SK-N-SH treated with all-trans-retinoic acid at 6 μM for 48 hours (cell line): ENCODE measurements at regions not wholly inside any gene's neighbourhood (a gene's known extent, or its start where the extent isn't known, plus 50 kb on each side); places are given as distances from the start of the nearest gene placed in this dataset.

ENCODE experiments used
- ATAC-seq: fragments of 200-7000 bp; cut with Tn5 transposase; 3 replicates; pipeline ENCODE4 v1.9.1; 2020; ENCODE audit warnings: mild to moderate bottlenecking, moderate library complexity
- ARNTL ChIP-seq: fragments of 450-650 bp; formaldehyde crosslinking; IDR thresholded peaks from 2 replicates; pipeline ENCODE4 v1.5.0; 2020; ENCODE audit warnings: low read depth, mild to moderate bottlenecking, moderate library complexity, borderline replicate concordance
- BACH2 ChIP-seq: fragments of 250-450 bp; sonication (Bioruptor Pico); IDR thresholded peaks from 2 replicates; pipeline ENCODE4 v1.9.0; 2021; ENCODE audit warnings: mild to moderate bottlenecking, borderline replicate concordance
- CSDC2 ChIP-seq: fragments of 250-450 bp; sonication (Bioruptor Pico); IDR thresholded peaks from 2 replicates; pipeline ENCODE4 v1.5.0; 2020; ENCODE audit warnings: mild to moderate bottlenecking, moderate library complexity
- ESRRG ChIP-seq: fragments of 250-450 bp; sonication (Bioruptor Pico); IDR thresholded peaks from 2 replicates; pipeline ENCODE4 v1.6.1; 2021; ENCODE audit warnings: mild to moderate bottlenecking
- GLIS3 ChIP-seq: fragments of 250-450 bp; sonication (Bioruptor Pico); IDR thresholded peaks from 2 replicates; pipeline ENCODE4 v1.5.0; 2020; ENCODE audit warnings: mild to moderate bottlenecking, moderate library complexity
- ISL1 ChIP-seq: fragments of 250-450 bp; sonication (Bioruptor Pico); IDR thresholded peaks from 2 replicates; pipeline ENCODE4 v2.1.2; 2022; ENCODE audit warnings: mild to moderate bottlenecking, moderate library complexity
- OSR1 ChIP-seq: fragments of 250-450 bp; sonication (Bioruptor Pico); IDR thresholded peaks from 2 replicates; pipeline ENCODE4 v1.8.0; 2022; ENCODE audit warnings: moderate library complexity, mild to moderate bottlenecking, inconsistent platforms
- RARB ChIP-seq: fragments of 250-450 bp; sonication (Bioruptor Pico); IDR thresholded peaks from 2 replicates; pipeline ENCODE4 v1.8.0; 2021; ENCODE audit warnings: mild to moderate bottlenecking, moderate library complexity
- SNAI2 ChIP-seq: fragments of 250-450 bp; sonication (Bioruptor Pico); IDR thresholded peaks from 2 replicates; pipeline ENCODE4 v1.5.0; 2020; ENCODE audit warnings: mild to moderate bottlenecking, moderate library complexity
- TCF4 ChIP-seq: fragments of 250-450 bp; sonication (Bioruptor Pico); IDR thresholded peaks from 2 replicates; pipeline ENCODE4 v1.8.0; 2021; ENCODE audit warnings: mild to moderate bottlenecking, moderate library complexity, borderline replicate concordance
- TOX ChIP-seq: fragments of 250-450 bp; sonication (Bioruptor Pico); IDR thresholded peaks from 2 replicates; pipeline ENCODE4 v1.8.0; 2021; ENCODE audit warnings: mild to moderate bottlenecking, moderate library complexity, borderline replicate concordance
- ZC3H10 ChIP-seq: fragments of 250-450 bp; sonication (Bioruptor Pico); IDR thresholded peaks from 2 replicates; pipeline ENCODE4 v1.5.1; 2021; ENCODE audit warnings: mild to moderate bottlenecking, moderate library complexity
- ZFP3 ChIP-seq: fragments of 250-450 bp; sonication (Bioruptor Pico); IDR thresholded peaks from 2 replicates; pipeline ENCODE4 v1.5.0; 2020; ENCODE audit warnings: mild to moderate bottlenecking, moderate library complexity
- ZFP30 ChIP-seq: fragments of 450-650 bp; formaldehyde crosslinking; IDR thresholded peaks from 2 replicates; pipeline ENCODE4 v1.5.0; 2022; ENCODE audit warnings: mild to moderate bottlenecking, moderate library complexity
- ZNF565 ChIP-seq: fragments of 450-650 bp; formaldehyde crosslinking; conservative IDR thresholded peaks from 2 replicates; pipeline ENCODE4 v1.5.0; 2020; ENCODE audit warnings: low read depth, mild to moderate bottlenecking, moderate library complexity
- ZNF70 ChIP-seq: fragments of 450-650 bp; formaldehyde crosslinking; IDR thresholded peaks from 2 replicates; pipeline ENCODE4 v1.5.0; 2020; ENCODE audit warnings: mild to moderate bottlenecking, moderate library complexity
- ZNF8 ChIP-seq: fragments of 450-650 bp; formaldehyde crosslinking; IDR thresholded peaks from 2 replicates; pipeline ENCODE4 v1.5.0; 2020; ENCODE audit warnings: mild to moderate bottlenecking, moderate library complexity
- TF ChIP-seq, protein P1 (sequence below): fragments of 250-450 bp; sonication (Bioruptor Pico); IDR thresholded peaks from 2 replicates; pipeline ENCODE4 v1.5.0; 2020; ENCODE audit warnings: mild to moderate bottlenecking, moderate library complexity
- TF ChIP-seq, protein P2 (sequence below): fragments of 250-450 bp; sonication (Bioruptor Pico); IDR thresholded peaks from 2 replicates; pipeline ENCODE4 v1.5.1; 2020; ENCODE audit warnings: low read depth, mild to moderate bottlenecking, moderate library complexity
- TF ChIP-seq, protein P3 (sequence below): fragments of 250-450 bp; sonication (Bioruptor Pico); IDR thresholded peaks from 2 replicates; pipeline ENCODE4 v1.8.0; 2020; ENCODE audit warnings: mild to moderate bottlenecking, moderate library complexity, borderline replicate concordance
- TF ChIP-seq, protein P4 (sequence below): fragments of 250-450 bp; sonication (Bioruptor Pico); IDR thresholded peaks from 2 replicates; pipeline ENCODE4 v1.5.1; 2021; ENCODE audit warnings: mild to moderate bottlenecking, moderate library complexity

DNA sequence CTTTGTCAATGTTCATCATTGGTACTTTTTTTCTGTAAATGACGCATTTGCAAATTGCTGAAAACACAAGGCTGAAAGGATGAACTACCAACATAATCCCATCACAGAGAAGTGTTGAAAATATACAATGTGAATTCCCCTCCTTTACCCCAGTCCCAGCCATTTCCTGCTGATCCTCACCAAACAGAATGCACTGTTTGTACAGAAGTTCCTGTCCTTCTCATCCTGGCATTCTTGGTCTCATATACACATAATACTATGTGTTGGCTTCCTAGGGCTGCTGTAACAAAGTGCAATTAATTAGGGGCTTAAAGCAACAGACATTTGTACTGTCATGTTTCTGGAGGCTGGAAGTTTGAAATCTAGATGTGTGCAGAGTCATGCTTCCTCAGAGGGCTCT is 836.2 kb upstream of the MGAT4C start (continued):
- TF ChIP-seq, protein P1, sequence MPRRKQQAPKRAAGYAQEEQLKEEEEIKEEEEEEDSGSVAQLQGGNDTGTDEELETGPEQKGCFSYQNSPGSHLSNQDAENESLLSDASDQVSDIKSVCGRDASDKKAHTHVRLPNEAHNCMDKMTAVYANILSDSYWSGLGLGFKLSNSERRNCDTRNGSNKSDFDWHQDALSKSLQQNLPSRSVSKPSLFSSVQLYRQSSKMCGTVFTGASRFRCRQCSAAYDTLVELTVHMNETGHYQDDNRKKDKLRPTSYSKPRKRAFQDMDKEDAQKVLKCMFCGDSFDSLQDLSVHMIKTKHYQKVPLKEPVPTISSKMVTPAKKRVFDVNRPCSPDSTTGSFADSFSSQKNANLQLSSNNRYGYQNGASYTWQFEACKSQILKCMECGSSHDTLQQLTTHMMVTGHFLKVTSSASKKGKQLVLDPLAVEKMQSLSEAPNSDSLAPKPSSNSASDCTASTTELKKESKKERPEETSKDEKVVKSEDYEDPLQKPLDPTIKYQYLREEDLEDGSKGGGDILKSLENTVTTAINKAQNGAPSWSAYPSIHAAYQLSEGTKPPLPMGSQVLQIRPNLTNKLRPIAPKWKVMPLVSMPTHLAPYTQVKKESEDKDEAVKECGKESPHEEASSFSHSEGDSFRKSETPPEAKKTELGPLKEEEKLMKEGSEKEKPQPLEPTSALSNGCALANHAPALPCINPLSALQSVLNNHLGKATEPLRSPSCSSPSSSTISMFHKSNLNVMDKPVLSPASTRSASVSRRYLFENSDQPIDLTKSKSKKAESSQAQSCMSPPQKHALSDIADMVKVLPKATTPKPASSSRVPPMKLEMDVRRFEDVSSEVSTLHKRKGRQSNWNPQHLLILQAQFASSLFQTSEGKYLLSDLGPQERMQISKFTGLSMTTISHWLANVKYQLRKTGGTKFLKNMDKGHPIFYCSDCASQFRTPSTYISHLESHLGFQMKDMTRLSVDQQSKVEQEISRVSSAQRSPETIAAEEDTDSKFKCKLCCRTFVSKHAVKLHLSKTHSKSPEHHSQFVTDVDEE (CRISPR knock-in tag): no peak
- TF ChIP-seq TCF4 (CRISPR knock-in tag): no peak

DNA sequence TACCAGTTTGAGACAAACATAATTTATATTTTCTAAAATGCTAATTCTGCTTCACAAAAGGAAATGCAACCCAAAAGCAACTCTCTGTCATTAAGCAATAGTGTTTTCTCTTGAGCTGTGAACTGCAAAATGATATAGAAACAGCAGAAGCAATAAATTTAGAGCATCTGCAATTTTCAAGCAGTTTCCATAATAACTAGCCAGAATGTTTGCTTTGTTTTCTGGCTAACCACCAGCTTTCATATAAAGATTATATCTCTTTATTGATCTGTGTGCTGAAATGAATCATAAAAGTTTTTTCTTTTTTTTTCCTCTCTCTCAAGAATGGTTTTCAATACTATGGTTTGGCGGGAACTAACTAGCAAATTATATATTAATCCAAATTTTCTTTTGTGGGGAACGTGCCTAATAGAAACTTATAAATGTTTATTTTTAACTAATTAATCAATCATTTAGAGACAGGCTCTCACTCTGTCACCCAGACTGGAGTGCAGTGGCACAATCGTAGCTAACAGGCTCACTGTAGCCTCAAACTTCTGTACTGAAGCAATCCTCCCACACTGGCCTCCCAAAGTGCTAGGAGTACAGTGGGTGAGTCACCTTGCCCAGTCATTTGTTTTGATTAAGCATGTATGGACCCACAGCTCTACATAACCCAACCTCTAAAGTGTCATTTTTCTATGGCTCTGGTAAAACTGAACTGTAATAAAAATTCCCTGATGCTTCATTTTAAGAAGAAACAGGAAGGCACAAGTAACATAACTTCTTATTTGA is 830.1 kb upstream of the MGAT4C start:
- TF ChIP-seq TOX (CRISPR knock-in tag) (no peak), ISL1 (CRISPR knock-in tag) (no peak), ZFP30 (no peak), ARNTL (CRISPR knock-in tag) (no peak), CSDC2 (CRISPR knock-in tag) (no peak), BACH2 (no peak), OSR1 (CRISPR knock-in tag) (no peak), ZNF8 (CRISPR knock-in tag) (no peak), ZC3H10 (CRISPR knock-in tag) (no peak), ZFP3 (CRISPR knock-in tag) (no peak), RARB (no peak), ZNF565 (CRISPR knock-in tag) (no peak), GLIS3 (no peak), ESRRG (CRISPR knock-in tag) (no peak), TCF4 (CRISPR knock-in tag) (no peak)
- TF ChIP-seq, protein P2, sequence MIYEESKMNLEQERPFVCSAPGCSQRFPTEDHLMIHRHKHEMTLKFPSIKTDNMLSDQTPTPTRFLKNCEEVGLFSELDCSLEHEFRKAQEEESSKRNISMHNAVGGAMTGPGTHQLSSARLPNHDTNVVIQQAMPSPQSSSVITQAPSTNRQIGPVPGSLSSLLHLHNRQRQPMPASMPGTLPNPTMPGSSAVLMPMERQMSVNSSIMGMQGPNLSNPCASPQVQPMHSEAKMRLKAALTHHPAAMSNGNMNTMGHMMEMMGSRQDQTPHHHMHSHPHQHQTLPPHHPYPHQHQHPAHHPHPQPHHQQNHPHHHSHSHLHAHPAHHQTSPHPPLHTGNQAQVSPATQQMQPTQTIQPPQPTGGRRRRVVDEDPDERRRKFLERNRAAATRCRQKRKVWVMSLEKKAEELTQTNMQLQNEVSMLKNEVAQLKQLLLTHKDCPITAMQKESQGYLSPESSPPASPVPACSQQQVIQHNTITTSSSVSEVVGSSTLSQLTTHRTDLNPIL (CRISPR knock-in tag): no peak
- TF ChIP-seq, protein P1 (CRISPR knock-in tag): no peak
- no peak for ATAC-seq

DNA sequence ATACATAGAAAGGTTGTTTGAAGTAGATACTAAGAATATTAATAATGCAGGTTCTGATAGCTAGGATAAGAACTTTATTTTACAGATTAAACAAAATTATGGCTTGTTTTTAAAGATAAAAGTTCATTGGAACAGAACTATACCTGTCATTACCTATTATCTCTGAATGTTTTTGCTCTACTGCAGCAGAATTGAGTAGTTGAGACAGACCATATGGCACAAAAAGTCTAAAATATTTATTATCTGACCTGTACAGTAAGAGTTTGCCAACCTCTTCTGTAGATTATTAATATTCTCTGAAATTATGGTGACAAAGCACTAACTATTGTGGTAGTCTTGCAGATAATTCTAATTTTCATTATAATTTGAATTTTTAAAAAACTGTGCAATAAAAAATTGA is 829.1 kb upstream of the MGAT4C start:
- ATAC-seq: no peak

More for the DNA sequence above, 829.1 kb upstream of the MGAT4C start:
- TF ChIP-seq OSR1 (CRISPR knock-in tag) (no peak), ZNF70 (no peak), SNAI2 (no peak), ZNF565 (CRISPR knock-in tag) (no peak), ZFP3 (CRISPR knock-in tag) (no peak), GLIS3 (no peak), ZC3H10 (CRISPR knock-in tag) (no peak), RARB (no peak), BACH2 (no peak), TOX (CRISPR knock-in tag) (no peak), ZNF8 (CRISPR knock-in tag) (no peak), ESRRG (CRISPR knock-in tag) (no peak)
- TF ChIP-seq, protein P3, sequence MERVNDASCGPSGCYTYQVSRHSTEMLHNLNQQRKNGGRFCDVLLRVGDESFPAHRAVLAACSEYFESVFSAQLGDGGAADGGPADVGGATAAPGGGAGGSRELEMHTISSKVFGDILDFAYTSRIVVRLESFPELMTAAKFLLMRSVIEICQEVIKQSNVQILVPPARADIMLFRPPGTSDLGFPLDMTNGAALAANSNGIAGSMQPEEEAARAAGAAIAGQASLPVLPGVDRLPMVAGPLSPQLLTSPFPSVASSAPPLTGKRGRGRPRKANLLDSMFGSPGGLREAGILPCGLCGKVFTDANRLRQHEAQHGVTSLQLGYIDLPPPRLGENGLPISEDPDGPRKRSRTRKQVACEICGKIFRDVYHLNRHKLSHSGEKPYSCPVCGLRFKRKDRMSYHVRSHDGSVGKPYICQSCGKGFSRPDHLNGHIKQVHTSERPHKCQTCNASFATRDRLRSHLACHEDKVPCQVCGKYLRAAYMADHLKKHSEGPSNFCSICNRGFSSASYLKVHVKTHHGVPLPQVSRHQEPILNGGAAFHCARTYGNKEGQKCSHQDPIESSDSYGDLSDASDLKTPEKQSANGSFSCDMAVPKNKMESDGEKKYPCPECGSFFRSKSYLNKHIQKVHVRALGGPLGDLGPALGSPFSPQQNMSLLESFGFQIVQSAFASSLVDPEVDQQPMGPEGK (CRISPR knock-in tag): no peak
- TF ChIP-seq, protein P2 (CRISPR knock-in tag): no peak
- TF ChIP-seq, protein P4, sequence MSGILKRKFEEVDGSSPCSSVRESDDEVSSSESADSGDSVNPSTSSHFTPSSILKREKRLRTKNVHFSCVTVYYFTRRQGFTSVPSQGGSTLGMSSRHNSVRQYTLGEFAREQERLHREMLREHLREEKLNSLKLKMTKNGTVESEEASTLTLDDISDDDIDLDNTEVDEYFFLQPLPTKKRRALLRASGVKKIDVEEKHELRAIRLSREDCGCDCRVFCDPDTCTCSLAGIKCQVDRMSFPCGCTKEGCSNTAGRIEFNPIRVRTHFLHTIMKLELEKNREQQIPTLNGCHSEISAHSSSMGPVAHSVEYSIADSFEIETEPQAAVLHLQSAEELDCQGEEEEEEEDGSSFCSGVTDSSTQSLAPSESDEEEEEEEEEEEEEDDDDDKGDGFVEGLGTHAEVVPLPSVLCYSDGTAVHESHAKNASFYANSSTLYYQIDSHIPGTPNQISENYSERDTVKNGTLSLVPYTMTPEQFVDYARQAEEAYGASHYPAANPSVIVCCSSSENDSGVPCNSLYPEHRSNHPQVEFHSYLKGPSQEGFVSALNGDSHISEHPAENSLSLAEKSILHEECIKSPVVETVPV (CRISPR knock-in tag): no peak
- TF ChIP-seq, protein P1 (CRISPR knock-in tag): no peak
- TF ChIP-seq, all 23 proteins: peak for 0
